GM18517 (cell line): ENCODE measurements at regions not wholly inside any gene's neighbourhood (a gene's known extent, or its start where the extent isn't known, plus 50 kb on each side); places are given as distances from the start of the nearest gene placed in this dataset.

ENCODE experiments used
- ATAC-seq: cut with Tn5 transposase; IDR thresholded peaks from one replicate; pipeline ENCODE4 v1.9.1; 2021; ENCODE audit warnings: mild to moderate bottlenecking, moderate library complexity; ENCODE audit not compliant: unreplicated experiment

DNA sequence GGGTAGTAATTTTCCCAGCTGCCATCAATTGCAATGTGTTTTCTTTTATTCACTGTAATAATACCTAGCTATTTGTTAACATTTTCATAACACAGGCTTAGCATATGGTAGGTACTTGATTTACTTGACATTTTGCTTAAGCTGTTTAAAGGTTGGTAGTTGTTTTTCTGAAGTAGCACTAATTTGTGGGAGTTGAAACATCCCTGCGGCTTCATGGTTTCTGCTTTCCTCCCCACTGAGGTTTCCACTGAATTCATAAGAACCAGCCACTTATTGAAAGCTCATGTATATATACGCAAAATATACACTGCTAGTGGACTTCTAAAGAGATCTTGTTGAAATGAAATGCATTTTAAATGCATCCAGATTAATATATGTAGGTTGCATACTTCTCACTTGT, 559.9 kb downstream of the TLE4 start:
- ATAC-seq: no peak

DNA sequence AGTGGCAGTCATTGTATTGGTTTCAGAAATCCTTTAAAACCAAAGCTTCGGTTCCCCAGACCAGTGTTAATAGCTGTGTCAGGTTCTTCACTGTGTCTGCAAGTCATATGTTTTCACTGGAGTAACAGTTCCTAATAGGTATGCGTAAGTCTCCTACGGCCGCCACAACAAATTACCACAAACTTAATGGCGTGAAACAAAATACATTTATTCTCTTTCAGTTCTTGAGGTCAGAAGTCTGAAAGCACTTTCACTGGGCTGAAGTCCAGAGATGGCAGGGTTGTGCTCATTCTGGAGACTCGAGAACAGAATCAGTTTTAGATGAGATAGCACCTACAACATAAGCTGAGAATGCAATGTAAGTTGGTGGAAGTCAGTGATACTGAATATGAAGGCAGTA, 556.2 kb downstream of the TLE4 start:
- no peak for ATAC-seq

DNA sequence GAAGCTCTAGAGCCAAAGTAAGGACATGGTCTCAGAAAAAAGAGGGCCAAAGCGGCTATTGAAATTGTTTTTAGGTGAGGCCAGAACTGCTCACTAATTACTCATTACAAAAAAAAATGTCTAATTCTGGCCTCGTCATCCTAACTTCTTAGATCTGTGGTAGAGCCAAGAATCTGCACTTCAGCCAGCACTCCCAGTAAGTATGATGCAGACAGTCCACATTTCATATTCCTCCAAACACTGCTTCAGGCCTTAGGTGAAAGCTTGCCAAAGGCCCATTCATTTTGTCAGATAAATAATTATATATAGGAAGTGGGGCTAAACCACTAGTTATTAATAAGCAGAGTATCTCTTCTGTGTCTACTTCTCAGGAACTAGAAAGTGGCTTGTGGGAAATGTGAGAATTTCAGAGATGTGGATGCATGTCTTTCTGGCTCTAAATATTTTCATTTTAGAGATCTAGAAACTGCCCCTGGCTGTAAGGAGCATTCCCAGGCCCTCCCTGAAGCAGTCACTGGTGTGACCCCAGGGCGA, 554.0 kb downstream of the TLE4 start:
- no peak for ATAC-seq

DNA sequence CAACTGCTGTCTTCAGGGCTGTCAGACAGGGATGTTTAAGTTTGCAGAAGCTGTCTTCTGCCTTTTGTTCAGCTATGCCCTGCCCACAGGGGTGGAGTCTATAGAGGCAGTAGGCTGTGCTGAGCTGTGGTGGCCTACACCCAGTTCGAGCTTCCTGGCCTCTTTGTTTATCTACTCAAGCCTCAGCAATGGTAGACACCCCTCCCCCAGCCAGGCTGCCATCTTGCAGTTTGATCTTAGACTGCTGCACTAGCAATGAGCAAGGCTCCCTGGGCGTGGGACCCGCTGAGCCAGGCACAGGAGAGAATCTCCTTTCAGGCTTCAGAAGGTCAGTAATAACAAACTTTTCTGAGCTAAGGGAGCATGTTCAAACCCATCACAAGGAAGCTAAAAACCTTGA, 545.3 kb downstream of the TLE4 start:
- ATAC-seq: no peak

DNA sequence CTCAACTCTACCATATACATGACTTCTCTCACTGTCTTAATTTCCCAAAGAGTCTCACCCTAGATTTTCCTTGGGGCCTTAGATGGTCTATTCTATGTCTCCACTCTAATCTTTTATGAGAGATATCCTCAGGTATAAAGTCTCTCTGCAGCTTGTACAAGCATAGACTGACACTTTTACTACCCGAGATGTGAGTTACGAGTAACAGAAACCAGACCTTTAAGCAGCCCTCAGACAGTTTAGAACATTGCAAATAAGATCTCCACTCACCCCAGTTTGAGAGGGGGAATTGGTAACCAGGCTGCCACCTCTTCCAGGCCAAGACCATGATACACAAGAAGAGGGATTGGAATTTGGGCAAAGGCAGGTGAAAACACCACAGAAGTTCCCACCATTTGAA, 542.5 kb downstream of the TLE4 start:
- ATAC-seq: no peak

DNA sequence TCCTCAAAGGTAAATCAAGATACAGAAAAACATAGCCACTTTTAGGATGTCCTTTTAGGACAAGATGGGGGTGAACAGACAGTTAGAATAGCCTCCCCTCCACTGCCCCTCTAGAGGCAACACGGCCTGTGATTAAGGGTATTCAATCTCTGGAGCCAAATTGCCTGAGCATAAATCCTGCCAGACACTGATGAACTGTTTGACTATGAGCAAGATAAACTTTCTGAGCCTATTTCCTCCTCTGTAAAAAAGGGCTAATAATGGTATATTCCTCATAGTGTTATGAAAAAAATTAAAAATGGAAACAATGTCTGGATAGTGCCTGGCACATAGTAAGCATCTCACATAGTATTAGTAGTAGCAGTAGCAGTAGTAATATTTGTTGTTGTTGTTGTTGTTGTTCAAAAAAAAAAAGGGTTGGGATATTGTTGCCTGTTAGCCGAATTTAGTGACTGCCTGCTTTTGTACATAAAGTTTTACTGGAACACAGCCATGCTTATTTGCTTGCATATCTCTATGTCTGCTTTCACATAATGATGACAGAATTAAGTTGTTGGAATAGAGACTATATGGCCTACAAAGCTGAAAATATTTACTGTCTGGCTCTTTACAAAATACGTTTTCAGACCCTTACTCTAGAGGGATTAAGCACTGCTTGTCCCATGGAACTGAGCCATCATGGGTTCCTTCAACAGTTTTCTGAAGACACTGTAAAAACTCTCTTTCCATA, 536.3 kb downstream of the TLE4 start:
- no peak for ATAC-seq

DNA sequence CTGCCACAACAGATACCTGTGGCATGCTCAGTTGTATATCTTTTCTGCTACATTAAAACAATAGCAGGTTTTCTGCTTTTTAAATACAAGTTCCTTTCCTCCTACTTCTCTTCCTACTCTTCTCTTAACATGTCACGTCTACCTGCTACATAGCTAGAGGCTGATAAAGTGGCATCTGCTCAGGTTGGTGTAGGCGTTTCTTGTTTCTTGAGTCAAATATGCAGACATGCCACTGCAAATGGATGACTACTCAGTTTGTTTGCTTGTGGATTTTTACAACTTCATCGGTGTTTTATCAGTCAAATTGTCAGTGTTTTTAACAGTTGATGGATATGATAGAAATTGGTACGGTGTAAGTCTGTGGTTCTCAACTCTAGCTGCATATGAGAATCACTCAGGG, 525.7 kb downstream of the TLE4 start:
- ATAC-seq: no peak

DNA sequence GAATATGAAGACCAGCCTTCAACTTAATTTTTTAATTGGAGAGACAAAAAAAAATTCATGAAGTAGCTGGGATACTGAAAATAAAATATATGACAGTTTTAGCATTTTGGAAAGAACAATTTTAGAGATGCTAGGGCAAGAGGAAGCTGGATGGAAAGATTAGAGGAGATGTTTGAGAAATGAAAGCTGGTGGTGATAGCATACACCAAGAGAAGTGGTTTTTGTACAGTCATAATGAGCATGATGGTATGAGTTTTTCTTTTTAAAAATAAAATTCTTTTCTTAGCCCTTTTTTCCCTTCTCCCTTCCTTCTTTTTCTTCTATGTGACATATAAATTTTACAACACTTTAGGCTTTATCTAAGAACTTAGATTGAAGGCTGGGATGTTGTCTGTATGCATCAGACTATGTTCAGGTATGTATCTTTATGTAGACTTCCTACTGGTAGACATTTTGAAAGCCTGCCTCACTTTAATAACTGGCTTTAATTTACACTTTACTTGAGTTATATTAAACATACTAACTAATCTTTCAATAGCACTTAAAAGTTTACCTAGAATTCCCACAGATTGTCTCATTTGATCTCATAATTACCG, 522.5 kb downstream of the TLE4 start:
- ATAC-seq: peak; percentile 81

DNA sequence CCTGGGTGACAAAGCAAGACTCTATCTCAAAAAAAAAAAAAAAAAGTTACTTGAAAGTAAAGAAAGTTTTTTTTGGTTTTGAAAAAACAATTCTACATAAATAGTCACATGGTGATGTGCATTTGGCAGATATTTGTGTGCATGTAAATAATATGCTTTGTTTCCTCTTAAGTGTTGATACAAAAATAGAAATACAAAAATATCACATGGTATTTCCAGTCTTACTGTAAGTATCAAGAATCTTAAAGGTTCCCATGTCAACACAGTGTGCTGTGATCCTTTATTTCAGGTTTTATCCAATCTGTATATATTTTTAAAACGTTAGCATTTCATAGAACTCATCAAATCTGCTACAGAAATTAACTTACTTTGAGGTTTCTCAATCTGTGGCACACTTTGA, 521.9 kb downstream of the TLE4 start:
- ATAC-seq: no peak

DNA sequence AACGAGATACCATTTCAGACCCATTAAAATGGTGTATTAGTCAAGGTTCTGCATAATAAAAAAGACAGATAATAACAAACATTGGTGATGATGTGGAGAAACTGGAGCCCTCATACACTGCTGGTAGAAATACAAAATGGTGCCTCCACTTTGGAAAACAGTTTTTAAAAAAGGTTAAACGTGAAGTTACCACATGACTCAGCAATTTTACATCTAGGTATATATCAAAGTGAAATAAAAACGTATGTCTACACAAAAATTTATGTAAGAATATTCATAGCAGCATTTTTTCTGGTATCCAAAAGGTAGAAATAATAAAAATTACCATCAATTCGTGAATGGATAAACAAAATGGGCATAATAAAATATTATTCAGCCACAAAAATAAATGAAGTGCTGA, 519.8 kb downstream of the TLE4 start:
- no peak for ATAC-seq

DNA sequence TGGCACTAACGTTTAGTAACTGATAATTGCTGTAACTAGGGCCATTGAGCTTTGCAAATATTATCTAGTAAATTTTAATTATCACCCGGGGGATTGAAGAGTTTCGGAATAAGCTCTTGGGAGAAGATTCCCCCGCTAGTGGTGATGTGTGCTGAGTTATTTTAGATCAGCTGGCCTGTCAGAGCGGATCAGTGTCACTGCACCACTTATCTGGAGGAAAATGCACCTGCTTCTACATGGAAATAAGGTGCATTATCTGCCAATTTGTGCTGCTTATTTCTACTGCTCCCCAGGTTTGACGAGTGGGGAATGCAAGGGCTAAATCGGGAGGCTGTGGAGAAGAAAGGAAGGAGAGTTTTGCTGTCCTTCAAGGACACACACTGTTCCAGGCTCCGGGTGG, 518.6 kb downstream of the TLE4 start:
- no peak for ATAC-seq

DNA sequence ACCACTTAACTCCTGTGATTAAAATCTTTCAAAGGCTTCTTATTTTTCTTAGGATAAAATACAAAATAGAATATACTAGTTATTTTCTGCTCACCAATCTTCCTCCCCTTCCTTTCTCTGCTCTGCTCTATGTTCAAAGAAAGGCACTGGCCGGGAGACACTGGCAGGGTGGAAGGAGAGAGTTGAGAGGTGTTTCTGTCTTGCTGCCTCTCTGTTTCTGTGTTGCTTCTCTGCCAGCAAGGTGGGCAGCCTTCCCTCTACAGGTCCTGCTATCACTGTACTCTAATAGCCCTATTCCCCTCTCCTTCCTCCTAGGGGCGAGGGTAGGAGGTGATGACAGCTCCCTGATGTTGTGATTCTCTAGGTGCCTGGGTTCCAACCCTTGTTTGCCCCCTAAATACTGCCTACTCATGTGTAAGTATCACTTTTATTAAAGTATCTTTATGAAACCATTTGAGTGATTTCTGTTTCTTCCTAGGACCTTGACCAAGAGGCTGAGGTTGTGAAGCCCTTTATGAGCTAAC, 515.1 kb downstream of the TLE4 start:
- ATAC-seq: no peak

DNA sequence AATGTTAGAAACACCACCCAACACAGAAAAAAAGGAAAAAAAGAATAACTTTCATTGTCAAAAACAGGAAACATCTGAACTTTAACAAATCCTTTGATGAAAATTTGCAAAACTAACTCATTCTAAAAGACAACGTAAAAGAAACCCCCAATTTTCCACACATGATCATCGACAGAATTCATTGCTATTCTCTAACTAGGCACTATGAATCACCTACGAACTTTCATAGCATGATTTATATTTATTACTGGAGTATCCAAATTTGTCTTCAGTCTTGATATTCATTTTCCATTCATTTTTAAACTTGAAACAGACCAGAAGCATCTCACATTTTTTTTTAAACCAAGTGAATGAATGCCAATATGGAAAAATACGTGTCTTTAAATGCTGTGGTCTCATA, 514.6 kb downstream of the TLE4 start:
- no peak for ATAC-seq

DNA sequence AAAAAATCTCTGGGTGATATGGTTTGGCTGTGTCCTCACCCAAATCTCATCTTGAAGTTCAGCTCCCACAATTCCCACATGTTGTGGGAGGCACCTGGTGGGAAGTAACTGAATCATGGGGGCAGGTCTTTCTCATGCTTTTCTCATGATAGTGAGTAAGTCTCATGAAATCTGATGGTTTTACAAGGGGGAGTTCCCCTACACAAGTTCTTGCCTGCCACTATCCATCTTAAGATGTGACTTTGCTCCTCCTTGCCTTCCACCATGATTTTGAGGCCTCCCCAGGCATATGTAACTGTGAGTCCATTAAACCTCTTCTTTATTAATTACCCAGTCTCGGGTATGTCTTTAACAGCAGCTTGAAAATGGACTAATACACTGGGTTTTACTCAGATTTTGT, 513.9 kb downstream of the TLE4 start:
- ATAC-seq: no peak

DNA sequence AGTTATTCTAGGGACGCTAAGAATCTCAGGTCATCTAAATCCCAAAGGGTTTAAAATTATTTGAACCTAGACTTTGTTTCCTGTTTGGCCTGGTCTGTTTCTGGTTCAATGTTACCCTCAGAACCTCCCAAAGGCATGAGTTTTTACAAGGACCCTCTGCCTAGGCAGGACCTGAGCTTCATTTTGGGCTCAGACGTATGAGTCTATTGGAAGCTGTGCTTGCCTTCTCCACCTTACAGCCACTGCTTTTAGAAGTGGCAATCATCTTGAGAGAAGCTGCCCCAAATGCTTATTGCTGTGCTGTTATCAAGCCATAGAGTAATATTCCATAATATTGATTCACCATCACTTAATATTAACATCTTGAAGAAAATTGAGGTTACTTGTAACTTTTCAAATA, 510.4 kb downstream of the TLE4 start:
- ATAC-seq: no peak

DNA sequence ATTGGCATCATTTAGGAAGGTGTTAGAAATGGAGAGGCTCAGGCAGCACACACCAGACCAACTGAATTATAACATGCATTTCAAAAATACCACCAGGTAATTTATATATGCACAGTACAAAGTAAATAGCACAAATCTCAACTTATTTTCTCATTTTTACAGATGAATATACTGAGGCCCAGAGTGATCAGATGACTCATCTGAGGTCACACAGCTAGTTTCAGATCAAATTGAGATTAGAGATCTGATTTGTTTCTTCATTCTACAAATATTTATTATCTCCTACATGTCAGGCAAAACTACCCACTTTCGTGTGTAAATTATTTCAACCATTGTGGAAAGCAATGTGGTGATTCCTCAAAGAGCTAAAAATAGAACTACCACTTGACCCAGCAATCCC, 507.1 kb downstream of the TLE4 start:
- no peak for ATAC-seq

DNA sequence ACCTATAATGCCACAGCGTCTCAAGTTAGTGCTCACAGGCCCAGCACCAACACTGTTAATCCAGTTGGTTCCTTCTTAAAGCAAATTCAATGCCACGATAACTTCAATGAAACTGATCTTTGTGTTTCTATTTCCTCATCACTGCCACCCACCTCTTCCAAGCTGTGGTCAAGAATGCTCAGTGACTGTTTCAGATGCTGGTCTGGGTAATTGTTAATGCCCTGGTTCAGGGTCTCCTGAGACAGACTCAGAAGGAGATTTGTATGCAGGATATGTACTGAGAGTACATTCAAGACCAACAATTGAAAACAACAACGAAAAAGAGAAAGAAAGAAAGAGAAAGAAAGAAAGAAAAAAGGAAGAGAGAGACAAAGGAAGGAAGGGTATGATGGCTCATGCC, 505.3 kb downstream of the TLE4 start:
- ATAC-seq: peak; percentile 75

DNA sequence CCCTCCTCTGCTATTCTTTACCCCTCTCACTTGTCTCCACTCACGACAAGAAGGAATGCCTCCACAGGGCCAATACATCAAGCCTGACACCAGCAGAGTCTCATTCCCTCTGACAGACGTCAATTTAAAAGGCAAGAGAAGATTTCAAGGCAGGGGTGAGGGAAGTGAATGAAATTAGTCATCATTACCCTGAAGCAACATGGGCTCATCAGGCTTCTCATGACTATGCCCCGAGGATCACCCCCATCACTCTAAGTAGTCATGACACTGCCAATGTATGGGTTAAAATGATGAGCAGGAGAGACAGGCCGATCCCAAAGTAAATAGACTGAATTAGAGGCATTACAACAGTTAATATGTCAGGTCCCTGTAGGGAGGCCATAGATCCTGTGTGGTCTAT, 504.4 kb downstream of the TLE4 start:
- ATAC-seq: no peak

DNA sequence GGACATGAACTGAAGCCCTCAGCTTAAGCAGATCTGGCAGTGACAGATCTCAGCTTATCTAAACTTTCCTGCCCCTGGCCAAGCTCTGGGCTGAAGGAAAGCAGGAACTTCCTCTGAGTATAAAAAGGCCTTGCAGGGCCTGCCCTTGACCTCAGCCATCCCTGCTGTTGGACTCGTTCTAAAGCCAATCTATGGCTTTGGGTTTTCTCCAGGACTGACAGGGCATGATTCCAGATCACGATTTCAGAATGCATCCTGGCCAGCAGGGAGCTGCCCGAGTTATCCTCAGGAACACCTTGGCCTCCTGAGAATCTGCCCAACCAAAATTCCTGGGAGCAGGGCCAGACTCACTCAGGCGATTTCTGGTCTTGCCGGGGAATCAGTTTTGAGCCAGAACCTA, 502.7 kb downstream of the TLE4 start:
- no peak for ATAC-seq

DNA sequence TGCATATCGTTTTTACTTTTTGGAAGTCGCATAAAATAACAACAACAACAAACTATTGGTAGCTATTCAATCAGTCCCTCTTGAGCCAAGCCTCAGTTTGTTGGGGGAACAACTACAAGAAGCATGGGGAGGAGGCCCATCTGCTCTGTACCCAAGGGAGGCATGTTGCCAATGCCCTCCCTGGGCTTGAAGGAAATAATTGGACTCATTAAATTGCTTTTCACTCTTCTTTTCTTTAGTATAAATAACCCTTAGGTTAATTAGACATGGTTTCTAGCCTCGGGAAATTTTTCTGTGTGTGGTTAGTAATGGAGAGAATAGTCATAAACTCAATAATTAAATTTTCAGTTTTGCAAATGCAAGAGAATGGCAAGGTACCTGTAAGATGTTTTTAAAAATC, 500.7 kb downstream of the TLE4 start:
- ATAC-seq: no peak

DNA sequence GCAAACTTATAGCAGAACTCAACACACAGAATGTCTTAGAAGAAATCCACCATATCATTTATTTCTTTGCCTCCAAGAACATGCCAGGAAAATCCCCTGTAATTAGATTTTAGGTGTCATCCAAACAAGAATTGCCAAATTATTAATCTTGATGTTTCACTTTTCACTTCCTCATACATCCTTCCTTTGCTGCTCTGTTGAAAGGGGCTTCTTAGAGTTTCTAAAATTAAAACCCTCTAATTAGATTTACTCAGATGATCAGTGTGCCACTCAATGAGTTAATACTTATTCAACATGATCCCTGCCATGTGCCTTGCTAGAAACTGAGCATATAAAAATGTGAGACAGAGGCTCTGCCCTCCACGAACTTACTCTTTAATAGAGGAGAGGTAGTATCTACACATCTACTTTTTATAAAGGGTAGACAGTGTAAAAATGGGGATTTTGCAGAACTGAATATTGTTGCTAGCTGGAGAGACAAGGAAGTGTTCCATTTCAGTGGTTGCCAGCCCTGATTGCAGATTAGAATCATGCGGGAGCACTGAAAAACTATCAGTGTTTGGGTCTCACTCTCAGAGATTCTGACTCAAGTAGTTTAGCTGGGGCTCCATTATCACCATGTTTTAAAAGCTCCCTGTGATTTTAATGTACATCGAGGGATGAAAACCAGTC, 498.4 kb downstream of the TLE4 start:
- no peak for ATAC-seq

DNA sequence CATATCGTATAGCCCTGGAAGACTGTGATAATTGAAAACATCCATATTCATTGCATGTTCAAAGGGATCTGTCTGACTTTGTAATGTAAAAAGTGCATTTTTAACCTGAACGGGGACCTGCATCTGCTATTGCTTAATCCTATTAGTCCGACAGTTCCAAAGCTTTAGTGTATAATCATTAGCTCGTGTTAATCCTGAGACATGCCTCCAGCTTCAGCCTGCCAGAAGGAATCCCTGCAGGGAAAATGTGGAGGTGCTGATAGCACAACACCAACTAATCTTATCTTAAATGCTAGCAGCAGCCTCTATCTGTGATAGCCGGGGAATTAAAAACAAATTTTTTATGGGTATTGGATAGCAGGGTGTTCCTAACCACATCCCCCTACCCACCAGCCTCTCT, 495.2 kb downstream of the TLE4 start:
- no peak for ATAC-seq
